B cell (primary cell): ENCODE measurements at regions not wholly inside any gene's neighbourhood (a gene's known extent, or its start where the extent isn't known, plus 50 kb on each side); places are given as distances from the start of the nearest gene placed in this dataset.

ENCODE experiments used
- CTCF ChIP-seq: fragments of 200-600 bp; IDR thresholded peaks from one replicate; pipeline ENCODE4 v1.8.0; 2022; ENCODE audit warnings: antibody characterized with exemption, mild to moderate bottlenecking
- EZH2 ChIP-seq: IDR thresholded peaks from 2 replicates; pipeline ENCODE4 v1.6.1; 2012; ENCODE audit warnings: borderline replicate concordance, low read depth, mild to moderate bottlenecking, moderate library complexity, low read length; ENCODE audit not compliant: insufficient read depth, poor library complexity, severe bottlenecking

- TF ChIP-seq CTCF: no peak
- TF ChIP-seq EZH2: no peak
Observed at GRCh38 chr2:78615956-78616355, 409.5 kb upstream of the REG3G start.
